HG03442 (cell line): ENCODE measurements at regions not wholly inside any gene's neighbourhood (a gene's known extent, or its start where the extent isn't known, plus 50 kb on each side); places are given as distances from the start of the nearest gene placed in this dataset.

Experiments
- ATAC-seq: cut with Tn5 transposase; IDR thresholded peaks from one replicate; pipeline ENCODE4 v1.9.1; 2021; ENCODE audit warnings: mild to moderate bottlenecking, moderate library complexity; ENCODE audit not compliant: unreplicated experiment

DNA sequence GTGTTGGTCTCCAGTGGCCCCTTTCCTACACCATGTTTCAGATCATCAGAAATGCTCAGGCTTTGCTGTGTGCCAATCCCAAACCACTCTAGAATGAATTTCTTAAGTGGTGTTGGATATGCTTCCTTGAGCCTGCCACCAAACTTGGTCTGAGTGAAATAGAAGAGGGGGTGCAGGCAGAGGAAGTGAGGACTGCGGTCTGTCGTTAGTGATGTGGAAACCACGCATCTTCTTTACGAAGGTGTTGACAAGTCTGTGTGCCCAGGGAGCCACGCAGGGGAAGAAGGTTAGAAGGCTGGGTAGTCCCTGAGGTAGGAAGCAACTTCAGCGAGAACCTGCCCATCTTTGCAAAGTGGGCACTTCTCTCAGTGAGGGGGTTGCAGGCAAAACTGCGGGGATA lies 187.4 kb upstream of the NAV2 start:
- ATAC-seq = peak; percentile 93

GRCh38 chr11:19524171-19524671 lies 188.4 kb upstream of the NAV2 start:
- ATAC-seq = no peak

- no peak for ATAC-seq
Observed at GRCh38 chr11:19520681-19521080, 192.0 kb upstream of the NAV2 start.

DNA sequence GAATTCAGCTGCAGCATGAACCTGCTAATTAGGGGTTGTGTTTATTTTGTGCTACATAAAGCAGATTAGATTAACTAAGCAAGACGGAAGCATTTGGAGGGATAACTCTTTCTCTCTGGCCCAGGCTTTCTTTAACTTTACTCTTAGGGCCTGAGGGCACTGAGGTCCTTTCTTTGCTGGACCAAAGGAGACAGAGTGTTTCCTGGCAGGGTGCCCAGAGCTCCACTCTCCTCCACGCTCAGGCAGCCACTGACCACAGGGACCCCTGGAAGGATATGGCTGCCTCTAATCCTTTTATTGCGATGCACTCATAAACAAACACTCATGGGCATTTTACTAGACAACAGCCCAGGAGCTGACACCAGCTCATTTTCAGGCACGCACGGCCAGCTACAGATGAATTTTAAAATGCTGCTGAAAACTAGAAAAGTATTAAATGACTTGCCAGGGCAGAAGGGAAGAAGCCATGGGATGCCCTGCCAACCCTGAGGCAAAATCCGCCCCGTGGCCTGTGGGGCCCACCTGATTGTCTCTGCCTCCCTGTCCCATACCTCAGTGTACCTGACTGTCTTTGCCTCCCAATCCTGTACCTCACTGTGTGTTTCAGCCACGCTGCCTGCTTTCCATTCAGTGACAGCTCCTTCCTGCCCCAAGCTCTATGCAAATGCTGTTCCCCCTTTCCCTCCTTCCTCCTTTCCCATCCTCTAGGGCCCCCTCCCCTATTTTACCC lies 192.6 kb upstream of the NAV2 start:
- no peak for ATAC-seq

- ATAC-seq = no peak
Observed at GRCh38 chr11:19519353-19519752, 193.3 kb upstream of the NAV2 start.

DNA sequence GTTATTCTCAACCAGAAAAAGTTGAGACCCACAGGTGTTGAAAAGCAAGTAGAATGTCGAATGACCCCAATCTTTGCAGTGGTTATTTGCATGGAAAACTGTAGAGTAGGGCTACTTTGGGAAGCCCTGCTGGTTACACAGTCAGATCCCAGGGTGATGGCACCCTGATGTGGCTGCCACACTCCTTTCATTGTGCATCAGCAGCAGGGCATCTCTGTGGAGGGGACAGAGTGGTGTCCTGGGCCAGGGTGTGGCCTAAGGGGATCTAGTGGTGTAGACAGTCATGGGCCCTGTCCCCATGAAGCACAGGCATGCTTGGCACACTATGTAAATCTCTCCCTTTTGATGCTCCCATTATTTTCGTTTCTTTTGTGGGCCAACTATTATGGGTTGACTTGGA lies 199.4 kb upstream of the NAV2 start:
- no peak for ATAC-seq

DNA sequence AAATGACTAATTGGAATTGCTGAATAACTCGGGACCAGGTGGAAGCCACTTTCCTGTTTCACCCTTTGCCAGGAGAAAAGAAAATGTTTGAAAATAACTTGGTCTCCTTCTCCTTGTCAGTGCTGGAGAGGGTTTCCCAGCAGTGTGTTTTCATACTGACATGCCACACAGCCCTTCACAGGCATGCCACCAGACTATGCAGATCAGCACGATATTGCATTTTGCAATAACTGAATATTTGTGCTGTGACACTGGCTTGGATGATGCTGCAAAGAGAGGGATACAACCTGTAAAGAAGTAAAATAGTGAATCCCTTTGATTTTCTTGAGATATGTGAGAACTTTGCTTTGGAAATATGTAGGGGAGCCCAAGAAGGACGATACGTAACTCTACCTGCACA lies 200.0 kb upstream of the NAV2 start:
- no peak for ATAC-seq

DNA sequence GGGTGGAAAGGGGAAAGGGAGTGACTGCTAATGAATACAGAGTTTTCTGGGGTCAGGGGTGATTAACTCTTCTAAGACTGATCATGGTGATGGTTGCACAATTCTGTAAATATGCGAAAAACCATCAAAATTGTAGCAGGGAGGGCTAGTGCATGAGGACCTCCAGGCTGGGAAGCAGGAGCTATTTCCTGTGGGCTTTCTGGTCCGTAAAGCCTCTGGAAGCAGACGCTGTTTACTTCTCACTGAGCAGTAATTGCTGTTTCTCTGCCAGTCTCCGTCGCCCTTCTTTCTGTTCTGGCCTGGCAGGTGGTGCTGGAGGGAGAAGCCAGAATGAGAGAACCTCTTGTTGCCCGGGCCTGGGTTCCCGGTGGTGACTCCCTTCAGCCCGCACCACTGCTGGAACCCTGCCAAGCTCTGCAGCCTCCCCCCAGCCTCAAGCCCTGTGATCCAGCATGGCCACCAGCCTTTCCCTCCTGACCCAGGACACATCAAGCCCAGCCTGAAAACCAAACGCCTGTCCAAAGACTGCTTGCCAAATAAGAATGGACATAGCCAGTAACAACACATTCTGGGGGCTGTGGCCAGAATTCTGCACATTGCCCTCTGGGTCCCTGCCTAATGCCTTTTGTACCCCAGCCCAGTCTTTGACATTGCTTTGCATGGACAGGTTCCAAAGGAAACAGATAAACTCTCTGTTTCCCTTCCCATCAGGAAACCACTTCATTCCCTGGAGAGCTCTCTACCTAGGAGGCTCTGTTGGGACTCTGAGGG lies 201.0 kb upstream of the NAV2 start:
- ATAC-seq = no peak

GRCh38 chr11:19511066-19511412 lies 201.6 kb upstream of the NAV2 start:
- no peak for ATAC-seq

- ATAC-seq = no peak
Observed at GRCh38 chr11:19510468-19510867, 202.2 kb upstream of the NAV2 start.

- ATAC-seq = no peak
Observed at GRCh38 chr11:19509215-19509614, 203.4 kb upstream of the NAV2 start.

- no peak for ATAC-seq
Observed at GRCh38 chr11:19508165-19508564, 204.5 kb upstream of the NAV2 start.

DNA sequence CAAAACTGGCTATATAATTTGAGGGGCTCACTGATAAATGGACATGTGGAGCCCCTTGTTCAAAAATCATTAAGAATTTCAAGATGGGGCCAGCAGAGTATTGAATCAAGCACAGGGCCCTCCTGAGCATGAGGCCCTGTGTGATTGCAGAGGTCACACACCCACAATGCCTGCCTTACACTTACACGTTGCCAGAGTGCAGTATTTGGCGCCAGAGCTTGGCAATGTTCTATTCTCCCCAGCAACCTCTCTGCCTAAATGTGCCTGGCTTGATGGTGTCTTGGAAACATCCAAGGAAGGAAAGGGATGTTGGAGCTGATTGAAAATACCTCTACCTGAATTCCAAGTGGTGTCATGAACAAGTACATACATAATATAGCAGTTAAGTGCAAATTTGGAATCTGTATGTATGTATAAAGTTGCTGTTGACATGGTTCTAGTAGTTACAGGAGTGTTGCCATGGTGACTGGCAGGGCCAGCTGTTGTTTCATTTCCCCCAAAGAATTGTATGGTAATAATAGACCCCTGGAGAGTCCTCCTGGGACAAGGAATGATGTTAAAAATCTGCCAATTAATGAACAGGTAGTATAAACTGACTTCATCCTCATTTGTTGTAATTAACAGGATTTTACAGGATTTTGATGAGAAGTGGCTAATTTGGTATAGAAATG lies 205.7 kb upstream of the NAV2 start:
- ATAC-seq = no peak

GRCh38 chr11:19502691-19503253 lies 209.9 kb upstream of the NAV2 start:
- no peak for ATAC-seq

GRCh38 chr11:19501631-19502030 lies 211.0 kb upstream of the NAV2 start:
- no peak for ATAC-seq

DNA sequence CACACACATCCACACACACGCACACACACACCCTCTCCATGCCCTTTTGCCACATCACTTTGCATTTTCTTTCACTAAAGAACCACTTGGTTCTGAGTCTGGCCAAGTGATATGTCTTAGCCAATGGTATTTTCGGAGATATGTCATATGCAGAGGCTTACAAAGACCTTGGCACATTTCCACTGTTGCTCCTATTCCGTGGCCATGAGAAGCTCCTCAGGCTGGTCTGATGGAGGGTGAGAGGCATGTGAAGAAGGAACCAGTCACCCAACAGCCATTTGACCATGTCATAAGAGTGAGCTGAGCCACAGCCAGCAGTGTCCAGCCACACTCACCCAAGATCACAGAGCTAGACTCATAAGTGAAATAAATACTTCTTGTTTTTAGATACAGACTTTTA lies 212.6 kb upstream of the NAV2 start:
- ATAC-seq = no peak

DNA sequence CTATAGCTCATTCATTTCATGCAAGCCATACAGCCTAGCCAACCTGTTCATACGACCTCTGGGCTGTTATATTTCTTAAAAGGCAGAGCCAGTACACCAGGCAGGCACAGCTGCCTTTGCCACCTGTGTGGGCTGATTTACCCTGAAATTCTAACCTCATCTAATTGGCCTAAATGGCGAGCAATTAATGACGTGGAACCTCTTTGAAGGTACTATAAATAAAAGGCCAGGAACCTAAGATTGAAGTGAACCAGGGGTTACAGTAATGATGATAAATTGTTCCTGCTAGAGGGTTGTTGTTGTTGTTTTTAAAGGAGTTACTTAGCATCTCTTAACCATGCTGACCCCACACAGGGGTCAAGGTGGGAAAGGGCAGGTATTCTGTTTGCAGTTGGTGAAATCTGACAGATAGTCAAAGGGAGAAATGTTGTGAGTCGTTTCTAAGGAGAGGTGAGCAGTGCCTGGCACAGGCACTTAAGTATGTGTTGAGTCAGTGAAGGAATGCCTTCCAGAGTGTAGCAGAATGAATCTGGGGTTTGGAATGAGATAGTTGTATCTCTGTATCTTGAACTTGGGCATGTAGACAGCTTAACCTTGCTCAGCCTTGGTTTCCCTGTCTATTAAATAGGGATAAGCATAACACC lies 213.5 kb upstream of the NAV2 start:
- no peak for ATAC-seq

DNA sequence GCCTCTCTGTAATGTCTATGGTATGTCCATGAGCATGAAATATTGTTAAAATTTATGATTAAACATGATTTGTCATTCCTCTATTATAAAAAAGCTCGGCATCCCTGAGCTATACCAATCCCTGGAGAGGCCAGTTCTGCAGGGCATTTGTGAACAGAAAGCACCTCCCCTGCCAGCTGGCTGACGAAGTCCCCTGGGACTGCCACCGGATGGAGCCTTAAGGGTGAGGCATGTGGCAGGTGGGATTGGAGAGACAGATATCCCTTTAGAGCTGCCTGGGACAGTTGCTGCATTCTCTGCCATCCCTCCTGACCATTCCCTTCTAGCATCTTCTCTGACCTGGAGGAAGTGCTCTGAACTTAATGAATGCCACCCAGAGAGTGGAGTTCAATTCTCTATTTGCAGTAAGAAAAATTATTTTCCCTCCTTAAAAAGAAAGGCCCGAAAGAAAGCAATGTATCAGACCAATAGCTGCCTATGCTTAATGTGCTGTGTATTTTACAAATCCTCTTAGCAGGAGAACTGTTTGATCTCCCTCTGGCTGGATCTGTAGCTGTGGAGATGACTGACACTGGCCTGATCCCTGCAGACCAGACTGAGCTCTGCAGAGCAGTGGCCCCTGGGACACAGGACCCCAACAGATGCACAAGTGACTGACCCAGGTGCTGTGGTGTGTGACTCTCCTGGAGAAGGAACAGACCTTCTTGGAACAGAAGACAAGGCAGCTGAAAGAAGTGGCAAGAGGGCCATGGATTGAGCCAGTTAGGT lies 219.0 kb upstream of the NAV2 start:
- ATAC-seq = no peak

DNA sequence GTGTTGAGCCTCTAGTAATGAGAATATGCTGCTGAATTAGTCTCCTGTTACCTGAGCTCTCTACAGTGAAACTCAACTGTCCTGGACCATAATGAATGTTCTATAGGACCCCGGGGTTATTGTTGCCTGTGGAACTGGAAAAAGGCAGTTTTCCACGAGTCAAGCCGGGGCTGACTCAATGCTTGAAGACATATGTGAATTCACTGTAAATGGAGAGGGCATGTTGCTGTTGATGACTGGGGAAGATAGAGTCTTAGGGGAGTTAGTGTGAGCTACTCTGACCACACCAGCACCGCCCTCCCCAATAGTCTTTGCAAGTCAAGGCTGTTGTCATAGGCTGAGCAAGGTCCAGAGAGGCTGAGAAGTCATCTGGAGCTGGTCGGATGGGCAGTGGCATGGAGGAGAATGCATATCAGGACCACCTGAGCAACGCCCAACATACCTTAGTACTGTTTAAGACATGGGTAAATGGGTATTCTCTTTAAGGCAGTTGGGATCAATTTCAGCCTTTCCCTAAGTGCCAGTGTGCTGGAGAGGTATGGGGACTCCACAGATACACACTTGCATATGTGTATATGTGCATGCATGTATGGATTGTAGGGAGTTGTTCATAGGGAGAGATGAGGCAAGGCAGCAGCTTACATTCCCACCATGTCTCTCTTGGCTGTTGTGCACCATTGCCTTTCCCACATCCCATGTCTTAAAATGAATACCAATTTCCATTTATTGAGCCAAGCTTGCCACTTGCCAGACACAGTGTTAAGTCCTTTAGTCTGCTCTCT lies 230.1 kb upstream of the NAV2 start:
- ATAC-seq = no peak

DNA sequence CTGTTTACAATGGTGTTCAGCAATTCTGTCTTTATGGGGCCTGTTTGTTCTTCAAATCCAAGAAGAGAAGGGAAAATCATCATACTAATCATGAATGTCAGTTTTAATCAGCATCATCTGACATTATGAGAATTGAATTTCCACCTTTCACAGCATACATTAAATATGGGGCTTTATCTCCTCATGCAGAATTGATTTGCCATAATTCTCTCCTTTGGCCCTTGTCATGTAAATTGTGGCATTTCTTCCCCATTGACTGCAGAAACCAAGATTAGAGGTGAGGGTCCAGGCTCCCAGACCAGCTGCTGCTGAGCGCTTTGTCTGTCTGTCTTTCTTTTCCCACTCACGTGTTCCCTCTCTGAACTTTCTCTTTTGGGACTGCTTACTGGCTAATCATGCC lies 232.1 kb upstream of the NAV2 start:
- ATAC-seq = no peak
